Psoas muscle (tissue), 7 donors: ENCODE measurements at regions not wholly inside any gene's neighbourhood (a gene's known extent, or its start where the extent isn't known, plus 50 kb on each side); places are given as distances from the start of the nearest gene placed in this dataset.

Experiments
- ATAC-seq, 4 donors: fragments of 200-7000 bp; cut with Tn5 transposase; one replicate each; pipeline ENCODE4 v1.9.1; 2020; ENCODE audit warnings: moderate library complexity in 3 of 4, mild to moderate bottlenecking in 2 of 4
- DNase-seq, 2 donors: peaks; one replicate each; pipeline ENCODE4 v3.0.0-alpha.2; 2020
- H3K27ac ChIP-seq: fragments of 200-600 bp; one replicate; pipeline ENCODE4 v1.8.0; 2022
- H3K27me3 ChIP-seq, 3 donors: fragments of 200-600 bp in 1 of 3; one replicate each; pipeline versions ENCODE4 v1.6.1 to v1.8.0; 2013 to 2022; ENCODE audit warnings: low read length in 2 of 3, mild to moderate bottlenecking in 2 of 3, moderate library complexity in 1 of 3; ENCODE audit not compliant: insufficient read depth in 3 of 3
- H3K36me3 ChIP-seq, 2 donors: fragments of 200-600 bp in 1 of 2; one replicate each; pipeline versions ENCODE4 v1.6.1 to v1.8.0; 2013 to 2022; ENCODE audit warnings: low read depth in 1 of 2, mild to moderate bottlenecking in 1 of 2, moderate library complexity in 1 of 2; ENCODE audit not compliant: insufficient read depth in 1 of 2
- H3K4me1 ChIP-seq: fragments of 200-600 bp; one replicate; pipeline ENCODE4 v1.8.0; 2022
- H3K4me3 ChIP-seq: fragments of 200-600 bp; one replicate; pipeline ENCODE4 v1.8.0; 2022; ENCODE audit warnings: mild to moderate bottlenecking
- H3K9me3 ChIP-seq: fragments of 200-600 bp; one replicate; pipeline ENCODE4 v1.8.0; 2022
- WGBS, 3 donors: extraction: QIAGEN DNeasy Blood & Tissue Kit; methylation state at CpG; one replicate each; pipeline versions ENCODE4 v1.1.6 to v1.1.7; 2013; 5-methylcytosine and 5-hydroxymethylcytosine counted together
- intact Hi-C, 2 donors: fragments of 100-400 bp; cut with DNase I; formaldehyde crosslinking; loops; one replicate each; pipeline versions ENCODE4 v1.11.0 to v1.14.2; 2022
- TF ChIP-seq, protein P1 (sequence below): fragments of 200-600 bp; IDR thresholded peaks from one replicate; pipeline ENCODE4 v1.8.0; 2022; ENCODE audit warnings: antibody characterized with exemption
- donor health status: healthy with polysubstance abuse.
- donor health status: DM: no; HTN: no; CAD: no; lungs with moderate emphysema.
- donor health status: Bipolar disorder and iron deficiency.
- donor health status: healthy.
- donor health status: DM: yes; HTN: yes; CAD: no.
- donor health status: DM: no; HTN: no; CAD: no.
- donor health status: DM: yes; HTN: yes; CAD: no.

DNA sequence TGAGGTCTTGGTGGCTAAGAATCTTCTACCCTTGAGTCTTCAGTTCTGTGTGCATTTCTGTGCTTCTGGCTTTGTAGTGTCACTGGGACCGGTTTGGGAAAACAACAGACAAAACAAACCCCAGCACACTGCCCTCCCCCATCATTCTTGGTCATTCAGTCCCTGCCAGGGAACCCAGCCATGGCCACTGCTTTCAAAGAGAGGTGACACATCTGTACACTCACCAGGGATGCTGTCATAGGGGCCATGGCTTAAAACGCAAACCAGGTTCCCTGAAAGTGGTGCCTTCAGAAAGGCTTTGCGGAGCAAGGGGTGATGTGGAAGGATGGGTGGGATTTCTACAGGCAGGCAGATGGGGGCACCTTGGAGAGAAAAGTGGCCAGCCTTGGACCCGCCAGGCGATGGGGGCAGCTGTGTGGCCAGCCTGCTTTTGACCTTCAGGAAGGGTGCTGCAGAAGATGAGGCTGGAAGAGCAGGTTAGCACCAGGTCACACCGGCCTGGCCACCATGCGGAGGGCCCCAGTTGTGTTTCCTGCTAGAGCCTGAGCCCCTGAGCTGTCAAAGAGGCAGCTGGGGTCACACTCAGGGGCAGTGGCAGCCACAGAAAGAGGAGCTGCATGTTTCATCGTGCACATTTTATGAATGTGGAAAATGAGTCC is 101.3 kb downstream of the INHBB start:
- WGBS, 3 donors, result 80 to 87% (median 86%) methylated on average over 8 of the region's 8 CpGs

GRCh38 chr2:120448436-120448835 is 102.5 kb downstream of the INHBB start:
- no peaks in the 10 kb centered on the region for H3K36me3 ChIP-seq
- H3K27me3 ChIP-seq, result peaks cover 0 to under 1% (median 0%) of the 10 kb centered on the region in 3 donors
- no peak overlapping the region for H3K27ac ChIP-seq
- H3K4me3 ChIP-seq, result no peak overlapping the region
- H3K4me1 ChIP-seq, result no peaks in the 10 kb centered on the region
- ATAC-seq, result no peak
- intact Hi-C loops, result no loop called here
- 86 to 88% (median 88%) methylated on average over 6 of the region's 6 CpGs for WGBS, 3 donors
- no peak for DNase-seq
- no peaks in the 10 kb centered on the region for H3K9me3 ChIP-seq
- TF ChIP-seq, protein P1, sequence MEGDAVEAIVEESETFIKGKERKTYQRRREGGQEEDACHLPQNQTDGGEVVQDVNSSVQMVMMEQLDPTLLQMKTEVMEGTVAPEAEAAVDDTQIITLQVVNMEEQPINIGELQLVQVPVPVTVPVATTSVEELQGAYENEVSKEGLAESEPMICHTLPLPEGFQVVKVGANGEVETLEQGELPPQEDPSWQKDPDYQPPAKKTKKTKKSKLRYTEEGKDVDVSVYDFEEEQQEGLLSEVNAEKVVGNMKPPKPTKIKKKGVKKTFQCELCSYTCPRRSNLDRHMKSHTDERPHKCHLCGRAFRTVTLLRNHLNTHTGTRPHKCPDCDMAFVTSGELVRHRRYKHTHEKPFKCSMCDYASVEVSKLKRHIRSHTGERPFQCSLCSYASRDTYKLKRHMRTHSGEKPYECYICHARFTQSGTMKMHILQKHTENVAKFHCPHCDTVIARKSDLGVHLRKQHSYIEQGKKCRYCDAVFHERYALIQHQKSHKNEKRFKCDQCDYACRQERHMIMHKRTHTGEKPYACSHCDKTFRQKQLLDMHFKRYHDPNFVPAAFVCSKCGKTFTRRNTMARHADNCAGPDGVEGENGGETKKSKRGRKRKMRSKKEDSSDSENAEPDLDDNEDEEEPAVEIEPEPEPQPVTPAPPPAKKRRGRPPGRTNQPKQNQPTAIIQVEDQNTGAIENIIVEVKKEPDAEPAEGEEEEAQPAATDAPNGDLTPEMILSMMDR, result no peak

More for the DNA sequence above, 101.3 kb downstream of the INHBB start:
- Histone ChIP-seq H3K27me3 (peaks cover 0 to 10% (median 1%) of the 10 kb centered on the region in 3 donors), H3K4me1 (no peaks in the 10 kb centered on the region), H3K9me3 (no peaks in the 10 kb centered on the region), H3K27ac (no peak overlapping the region), H3K4me3 (no peak overlapping the region), H3K36me3 (no peaks in the 10 kb centered on the region)
- intact Hi-C loops, result no loop called here
- no peak for DNase-seq
- no peak for ATAC-seq
- TF ChIP-seq, protein P1, result no peak

DNA sequence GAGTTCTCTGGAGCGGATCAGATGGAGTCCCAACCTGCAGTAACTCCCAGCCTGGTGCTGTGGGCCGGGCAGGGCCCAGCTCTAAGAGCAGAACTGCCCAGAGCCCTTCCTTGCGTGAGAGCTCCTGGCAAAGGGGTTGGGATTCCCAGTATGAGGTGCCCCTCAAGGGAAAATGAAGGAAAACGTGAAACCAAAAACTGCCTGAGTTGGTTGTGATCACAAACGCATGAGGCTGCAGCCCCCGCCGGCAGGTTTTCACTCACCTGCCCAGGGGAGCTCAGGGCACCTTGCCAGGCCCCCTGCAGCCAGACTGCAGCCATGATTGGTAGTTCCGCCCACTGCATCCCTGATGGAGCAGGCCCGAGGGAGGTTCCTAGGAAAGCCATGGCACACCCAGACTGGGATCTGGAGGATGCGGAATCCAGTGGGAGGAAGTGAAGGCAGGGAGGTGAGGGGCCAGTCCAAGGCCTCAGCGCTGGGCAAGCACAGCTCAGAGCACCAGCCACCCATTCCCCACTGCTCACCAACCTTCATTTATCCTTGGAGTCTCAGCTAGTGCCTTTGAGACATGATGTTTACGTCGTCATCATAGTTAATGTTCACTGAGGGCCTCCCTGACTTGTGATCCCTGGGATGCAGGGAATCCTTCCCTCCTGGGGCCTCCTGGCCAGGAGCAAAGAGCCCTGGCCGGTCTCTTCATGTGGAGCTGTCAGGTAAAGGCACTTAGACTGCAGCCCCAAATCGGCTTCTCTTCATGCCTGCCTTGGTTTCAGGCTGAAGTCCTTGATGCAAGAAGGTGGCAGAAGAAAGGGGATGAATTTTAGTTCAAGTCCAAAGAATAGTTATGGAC is 103.2 kb downstream of the INHBB start:
- 87 to 90% (median 89%) methylated on average over 15 of the region's 15 CpGs for WGBS, 3 donors
- no peak overlapping the region for H3K4me3 ChIP-seq
- DNase-seq (no peak), ATAC-seq (no peak)
- no peaks in the 10 kb centered on the region for H3K4me1 ChIP-seq
- H3K27me3 ChIP-seq, result no peaks in the 10 kb centered on the region
- H3K36me3 ChIP-seq, result no peaks in the 10 kb centered on the region
- H3K27ac ChIP-seq, result no peak overlapping the region
- TF ChIP-seq, protein P1, result no peak
- intact Hi-C loops, result no loop called here
- H3K9me3 ChIP-seq, result no peaks in the 10 kb centered on the region

DNA sequence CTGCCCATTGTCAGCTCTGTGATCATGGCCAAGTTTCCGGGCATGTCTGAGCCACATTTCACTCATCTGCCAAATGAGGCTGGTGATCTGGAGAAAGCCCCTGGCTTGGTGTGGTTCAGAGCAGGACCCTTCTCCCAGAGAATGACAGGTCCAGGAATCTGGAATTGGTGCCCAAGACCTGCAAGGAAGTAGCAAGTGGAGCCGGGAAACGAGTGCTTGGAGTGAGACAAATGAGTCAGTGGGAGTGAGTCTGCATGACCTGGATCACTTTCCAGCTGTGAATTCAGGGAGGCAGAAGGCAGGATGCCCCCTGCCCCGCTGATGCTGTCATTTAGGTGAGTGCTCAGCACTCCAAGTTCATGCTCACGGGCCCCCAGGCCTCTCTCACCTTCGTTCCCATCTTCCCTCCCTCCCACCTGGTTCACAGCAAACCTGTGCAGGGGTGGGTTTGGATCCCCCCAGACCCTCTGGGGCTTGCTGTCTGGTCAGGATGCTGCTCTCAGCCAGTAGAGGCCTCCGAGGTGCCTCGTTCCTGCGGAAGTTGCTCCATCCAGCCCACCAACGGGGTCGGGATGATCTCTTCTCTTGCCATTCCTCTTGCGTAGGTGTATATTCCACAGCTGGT is 104.4 kb downstream of the INHBB start:
- ATAC-seq (no peak), DNase-seq (no peak)
- TF ChIP-seq, protein P1, result no peak
- Histone ChIP-seq H3K9me3 (no peaks in the 10 kb centered on the region), H3K27me3 (no peaks in the 10 kb centered on the region), H3K4me3 (no peak overlapping the region), H3K4me1 (no peaks in the 10 kb centered on the region), H3K36me3 (no peaks in the 10 kb centered on the region), H3K27ac (no peak overlapping the region)
- intact Hi-C loops, result loop anchor here in 1 of 2 donors (5.0 kb wide), 1 partner anchor 98 kb away; no protein-coding TSS in a partner anchor
- WGBS, 3 donors, result 89 to 91% (median 90%) methylated on average over 11 to 12 of the region's 12 CpGs
